GM10248 (cell line): ENCODE measurements at regions not wholly inside any gene's neighbourhood (a gene's known extent, or its start where the extent isn't known, plus 50 kb on each side); places are given as distances from the start of the nearest gene placed in this dataset.
"Not testable (repeated sequence)": the region's sequence is repeated elsewhere in the genome, so short reads cannot be mapped to it uniquely, and the experiment has no call there.

Experiments used
- CTCF ChIA-PET: fragments of 300-600 bp; sonication (Branson Sonifier 250); formaldehyde crosslinking; extraction: SDS; loops from one replicate; lab custom pipeline; 2021; ENCODE audit warnings: antibody characterized with exemption; lab: Yijun Ruan, JAX
- POLR2A ChIA-PET: fragments of 350-650 bp; sonication (Branson Sonifier 250); formaldehyde crosslinking; extraction: SDS; loops from one replicate; lab custom pipeline; 2020; ENCODE audit warnings: antibody characterized with exemption; lab: Yijun Ruan, JAX
- DNase-seq: peaks from one replicate; pipeline ENCODE4 v3.0.0; 2012; ENCODE audit errors: extremely low spot score
- CTCF ChIP-seq: IDR thresholded peaks from 2 replicates; pipeline ENCODE4 v1.5.1; 2012; ENCODE audit warnings: mild to moderate bottlenecking, low read depth; ENCODE audit errors: extremely low read depth, missing control alignments, control extremely low read depth

- ChIA-PET POLR2A (no interaction called here), CTCF (no interaction called here)
- no peak for DNase-seq
- no peak for TF ChIP-seq CTCF
Measured at GRCh38 chr13:87972568-87972967, 301.4 kb downstream of the SLITRK5 start.

- CTCF ChIA-PET = interaction anchor here (1.0 kb wide), 1 partner anchor 10 kb away, joined by 3 read pairs; no protein-coding TSS in a partner anchor
- TF ChIP-seq CTCF = no peak
- POLR2A ChIA-PET = no interaction called here
- DNase-seq = no peak
Measured at GRCh38 chr13:87975035-87975434, 303.9 kb downstream of the SLITRK5 start.

- POLR2A ChIA-PET, CTCF ChIA-PET, DNase-seq: not testable (repeated sequence)
Measured at GRCh38 chr13:87976650-87977049, 305.5 kb downstream of the SLITRK5 start.

- no peak for TF ChIP-seq CTCF
- no peak for DNase-seq
- CTCF ChIA-PET = no interaction called here
- POLR2A ChIA-PET = no interaction called here
Measured at GRCh38 chr13:87981416-87981815, 310.2 kb downstream of the SLITRK5 start.

- DNase-seq = no peak
- CTCF ChIA-PET = no interaction called here
- TF ChIP-seq CTCF = no peak
Measured at GRCh38 chr13:87982400-87982799, 311.2 kb downstream of the SLITRK5 start.

GRCh38 chr13:87986639-87987250 is 315.6 kb downstream of the SLITRK5 start:
- CTCF ChIA-PET = no interaction called here
- no peak for TF ChIP-seq CTCF
- POLR2A ChIA-PET = no interaction called here
- no peak for DNase-seq

More at GRCh38 chr13:87982400-87982799, 311.2 kb downstream of the SLITRK5 start:
- POLR2A ChIA-PET = no interaction called here

- TF ChIP-seq CTCF = no peak
- ChIA-PET POLR2A (no interaction called here), CTCF (interaction anchor here (0.9 kb wide), 1 partner anchor 14 kb away, joined by 3 read pairs; no protein-coding TSS in a partner anchor)
- no peak for DNase-seq
Measured at GRCh38 chr13:87998081-87998480, 326.9 kb downstream of the SLITRK5 start.
